AG09309 (cell line): ENCODE measurements at regions not wholly inside any gene's neighbourhood (a gene's known extent, or its start where the extent isn't known, plus 50 kb on each side); places are given as distances from the start of the nearest gene placed in this dataset.

ENCODE experiments used
- DNase-seq: peaks from one replicate; pipeline ENCODE4 v3.0.0-alpha.2; 2010; ENCODE audit warnings: low read depth
- H3K4me3 ChIP-seq: 2 replicates; pipeline ENCODE4 v1.5.1; 2011; ENCODE audit warnings: mild to moderate bottlenecking, low read depth, low read length, moderate library complexity; ENCODE audit not compliant: control insufficient read depth
- TF ChIP-seq, protein P1 (sequence below): IDR thresholded peaks from 2 replicates; pipeline ENCODE4 v1.5.1; 2011; ENCODE audit warnings: mild to moderate bottlenecking, low read depth, low read length, inconsistent platforms; ENCODE audit not compliant: insufficient read depth, control insufficient read depth; ENCODE audit errors: missing control alignments

GRCh38 chr3:30081904-30082303 lies 524.5 kb upstream of the TGFBR2 start:
- TF ChIP-seq, protein P1, sequence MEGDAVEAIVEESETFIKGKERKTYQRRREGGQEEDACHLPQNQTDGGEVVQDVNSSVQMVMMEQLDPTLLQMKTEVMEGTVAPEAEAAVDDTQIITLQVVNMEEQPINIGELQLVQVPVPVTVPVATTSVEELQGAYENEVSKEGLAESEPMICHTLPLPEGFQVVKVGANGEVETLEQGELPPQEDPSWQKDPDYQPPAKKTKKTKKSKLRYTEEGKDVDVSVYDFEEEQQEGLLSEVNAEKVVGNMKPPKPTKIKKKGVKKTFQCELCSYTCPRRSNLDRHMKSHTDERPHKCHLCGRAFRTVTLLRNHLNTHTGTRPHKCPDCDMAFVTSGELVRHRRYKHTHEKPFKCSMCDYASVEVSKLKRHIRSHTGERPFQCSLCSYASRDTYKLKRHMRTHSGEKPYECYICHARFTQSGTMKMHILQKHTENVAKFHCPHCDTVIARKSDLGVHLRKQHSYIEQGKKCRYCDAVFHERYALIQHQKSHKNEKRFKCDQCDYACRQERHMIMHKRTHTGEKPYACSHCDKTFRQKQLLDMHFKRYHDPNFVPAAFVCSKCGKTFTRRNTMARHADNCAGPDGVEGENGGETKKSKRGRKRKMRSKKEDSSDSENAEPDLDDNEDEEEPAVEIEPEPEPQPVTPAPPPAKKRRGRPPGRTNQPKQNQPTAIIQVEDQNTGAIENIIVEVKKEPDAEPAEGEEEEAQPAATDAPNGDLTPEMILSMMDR, result no peak
- DNase-seq, result no peak
- H3K4me3 ChIP-seq, result no peak overlapping the region

GRCh38 chr3:30082652-30083051 lies 523.7 kb upstream of the TGFBR2 start:
- TF ChIP-seq, protein P1, result no peak
- H3K4me3 ChIP-seq, result no peak overlapping the region
- DNase-seq, result no peak

- no peak for DNase-seq
- no peak overlapping the region for H3K4me3 ChIP-seq
- TF ChIP-seq, protein P1, result no peak
Observed at GRCh38 chr3:30083315-30083714, 523.1 kb upstream of the TGFBR2 start.

GRCh38 chr3:30084316-30084715 lies 522.1 kb upstream of the TGFBR2 start:
- no peak overlapping the region for H3K4me3 ChIP-seq
- TF ChIP-seq, protein P1, result no peak
- no peak for DNase-seq

- no peak for DNase-seq
- no peak overlapping the region for H3K4me3 ChIP-seq
- TF ChIP-seq, protein P1, result no peak
Observed at GRCh38 chr3:30084971-30085403, 521.4 kb upstream of the TGFBR2 start.

DNA sequence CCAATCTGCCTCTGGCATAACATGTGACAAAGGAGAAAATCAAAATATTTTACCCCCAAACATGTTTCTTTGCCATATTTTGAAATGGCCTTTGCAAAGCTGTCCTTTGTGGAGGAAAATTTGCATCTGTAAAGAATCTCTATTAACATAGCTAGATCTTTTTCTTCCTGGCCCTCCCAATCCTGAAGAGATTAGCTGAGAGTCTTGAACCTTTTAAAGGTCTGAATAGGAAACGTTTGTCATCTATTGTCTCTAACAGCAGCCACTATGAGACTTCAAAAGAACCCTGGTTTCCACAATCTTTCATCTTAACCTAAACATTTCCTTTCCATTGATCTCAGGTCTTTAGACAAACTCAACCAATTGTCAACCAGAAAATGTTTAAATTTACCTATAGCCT lies 520.9 kb upstream of the TGFBR2 start:
- no peak overlapping the region for H3K4me3 ChIP-seq
- TF ChIP-seq, protein P1, result no peak
- DNase-seq, result no peak

GRCh38 chr3:30091686-30092085 lies 514.7 kb upstream of the TGFBR2 start:
- H3K4me3 ChIP-seq, result no peak overlapping the region
- DNase-seq, result no peak
- TF ChIP-seq, protein P1, result no peak
